ENCODE measurements at regions not wholly inside any gene's neighbourhood (a gene's known extent, or its start where the extent isn't known, plus 50 kb on each side); places are given as distances from the start of the nearest gene placed in this dataset.
A peak's percentile ranks its signal among the peaks of the same experiment; 100 is the strongest.
"Not testable (repeated sequence)": the region's sequence is repeated elsewhere in the genome, so short reads cannot be mapped to it uniquely, and the experiment has no call there.

DNA sequence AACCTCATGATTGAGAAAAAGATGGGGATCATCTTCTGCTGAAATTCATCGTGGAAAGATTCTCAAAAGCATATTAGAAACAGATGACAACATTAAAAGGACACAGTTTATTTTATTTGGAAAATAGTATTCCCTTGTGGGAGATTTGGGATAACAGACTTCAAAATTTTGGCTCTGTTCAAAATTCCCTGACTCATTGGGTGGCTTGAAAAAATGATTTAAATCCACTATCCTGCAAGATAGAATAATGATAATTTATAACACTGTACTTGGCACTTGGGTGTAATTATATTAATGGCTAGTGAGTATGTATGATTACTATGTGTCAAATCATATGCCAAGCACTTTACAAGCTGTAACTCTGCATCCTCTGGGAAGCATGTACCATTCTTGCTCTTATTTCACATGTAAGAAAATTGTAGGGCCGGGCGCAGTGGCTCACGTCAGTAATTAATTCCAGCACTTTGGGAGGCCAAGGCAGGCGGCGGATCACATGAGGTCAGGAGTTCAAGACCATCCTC lies 128.8 kb downstream of the LMNTD1 start:
- DNase-seq = no peak

DNA sequence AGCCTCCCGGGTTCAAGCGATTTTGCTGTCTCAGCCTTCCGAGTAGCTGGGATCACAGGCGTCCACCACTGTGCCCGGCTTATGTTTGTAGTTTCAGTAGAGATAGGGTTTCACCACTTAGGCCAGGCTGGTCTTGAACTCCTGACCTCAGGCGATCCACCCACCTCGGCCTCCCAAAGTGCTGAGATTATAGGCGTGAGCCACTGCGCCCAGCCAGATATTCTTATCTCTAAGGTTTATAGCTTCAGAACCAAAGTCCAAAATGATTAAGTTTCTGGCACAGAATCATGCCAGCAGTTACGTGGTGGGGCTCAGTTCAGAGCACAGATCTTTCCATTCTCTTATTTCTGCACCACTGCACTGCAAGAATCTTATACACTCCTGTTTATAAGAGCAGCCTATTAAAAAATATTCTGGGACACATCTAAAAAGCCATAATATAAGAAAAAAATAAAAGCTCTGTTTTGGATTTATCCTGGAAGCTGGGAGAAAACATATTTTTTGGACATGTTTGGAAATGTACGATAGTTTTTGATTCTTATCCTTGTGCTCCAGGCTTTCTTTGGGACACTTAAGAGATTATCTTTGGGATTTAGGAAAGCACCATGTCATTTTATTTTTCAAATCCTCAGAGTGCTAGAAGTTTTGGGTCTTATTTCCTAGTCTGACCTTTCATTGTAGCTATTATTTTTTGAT lies 129.6 kb downstream of the LMNTD1 start:
- no peak for DNase-seq

DNA sequence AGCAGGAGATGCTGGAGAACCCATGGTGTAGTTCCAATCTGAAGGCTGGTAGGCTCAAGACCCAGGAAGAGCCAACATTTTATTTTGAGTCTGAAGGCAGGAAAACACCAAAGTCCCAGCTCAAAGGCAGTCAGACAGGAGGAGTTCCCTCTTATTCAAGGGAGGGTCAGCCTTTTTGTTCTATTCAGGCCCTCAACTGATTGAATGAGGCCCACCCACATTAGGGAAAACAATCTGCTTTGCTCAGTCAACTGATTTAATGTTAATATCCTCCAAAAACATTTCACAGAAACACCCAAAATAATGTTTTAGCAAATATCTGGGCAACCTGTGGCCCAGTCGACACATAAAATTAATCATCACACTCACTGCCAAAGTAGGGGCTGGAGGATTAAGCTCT lies 130.8 kb downstream of the LMNTD1 start:
- DNase-seq = no peak

DNA sequence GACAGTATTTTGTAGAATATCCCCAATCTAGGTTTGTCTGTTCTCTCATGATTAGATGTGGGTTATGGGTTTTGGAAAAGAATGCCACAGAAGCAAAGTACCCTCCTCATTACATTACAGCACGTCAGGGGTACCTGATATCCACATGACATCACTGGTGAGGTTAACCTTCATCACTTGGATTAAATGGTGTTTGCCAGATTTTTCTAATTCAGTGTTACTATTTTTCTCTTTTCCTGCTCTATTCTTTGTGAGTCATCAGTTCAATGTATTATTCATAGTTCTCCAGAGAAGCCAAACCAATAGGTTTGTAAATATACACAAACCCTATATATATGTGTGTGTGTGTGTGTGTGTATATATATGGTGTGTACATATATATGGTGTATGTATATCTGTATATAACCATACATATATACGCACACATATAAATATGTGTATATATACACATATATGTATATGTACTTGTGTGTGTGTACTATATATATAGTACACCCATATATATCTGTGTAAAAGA lies 131.4 kb downstream of the LMNTD1 start:
- no peak for DNase-seq

DNA sequence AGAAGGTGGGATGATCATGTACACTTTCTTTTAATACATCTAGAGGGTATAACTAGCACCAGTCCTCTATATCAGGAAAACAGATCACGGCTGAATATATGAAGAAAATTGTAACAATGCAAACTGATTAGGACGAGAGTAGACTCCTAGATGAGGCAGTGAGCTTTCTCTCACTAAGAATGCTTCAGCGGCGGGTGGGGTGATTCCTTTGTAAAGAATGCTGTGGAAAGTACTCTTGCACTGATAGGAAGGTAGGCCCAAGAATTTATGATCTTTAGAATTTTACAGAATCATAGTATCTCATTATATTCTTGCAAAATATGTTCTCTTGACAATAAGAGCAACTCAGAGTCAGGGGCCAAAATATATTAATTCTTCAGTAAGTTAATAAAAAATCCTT lies 133.0 kb downstream of the LMNTD1 start:
- DNase-seq = no peak

DNA sequence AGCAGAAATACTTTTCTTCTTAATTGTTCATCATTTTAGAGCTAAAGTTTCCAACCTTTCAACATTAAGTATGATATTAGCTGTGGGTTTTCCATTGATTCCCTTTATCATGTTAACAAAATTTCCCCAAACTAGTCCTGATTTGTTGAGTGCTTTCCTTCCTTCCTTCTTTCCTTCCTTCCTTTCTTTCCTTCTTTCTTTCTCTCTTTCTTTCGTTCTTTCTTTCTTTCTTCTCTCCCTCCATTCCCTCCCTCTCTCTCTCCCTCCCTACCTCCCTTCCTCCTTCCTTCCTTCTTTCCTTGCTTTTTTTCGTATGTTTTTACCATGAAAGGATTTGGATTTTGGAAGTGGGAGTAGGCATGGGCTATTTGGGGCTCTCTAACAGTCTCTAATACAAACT lies 133.5 kb downstream of the LMNTD1 start:
- no peak for DNase-seq

DNA sequence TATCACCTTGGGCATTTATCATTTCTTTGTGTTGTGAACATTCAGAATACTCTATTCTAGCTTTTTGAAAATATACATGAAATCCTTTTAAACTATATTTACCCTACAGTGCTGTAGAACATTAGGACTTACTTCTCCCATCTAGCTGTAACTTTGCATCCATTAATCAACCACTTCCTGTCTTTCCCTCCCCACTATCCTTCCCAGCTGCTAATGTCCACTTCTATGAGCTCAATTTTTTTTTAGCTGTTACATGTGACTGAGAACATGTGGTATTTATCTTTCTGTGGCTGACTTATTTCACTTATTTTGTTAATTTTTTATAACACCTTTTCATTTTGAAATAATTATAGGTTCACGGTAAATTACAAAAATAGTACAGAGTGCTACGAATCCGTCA lies 136.0 kb downstream of the LMNTD1 start:
- no peak for DNase-seq

DNA sequence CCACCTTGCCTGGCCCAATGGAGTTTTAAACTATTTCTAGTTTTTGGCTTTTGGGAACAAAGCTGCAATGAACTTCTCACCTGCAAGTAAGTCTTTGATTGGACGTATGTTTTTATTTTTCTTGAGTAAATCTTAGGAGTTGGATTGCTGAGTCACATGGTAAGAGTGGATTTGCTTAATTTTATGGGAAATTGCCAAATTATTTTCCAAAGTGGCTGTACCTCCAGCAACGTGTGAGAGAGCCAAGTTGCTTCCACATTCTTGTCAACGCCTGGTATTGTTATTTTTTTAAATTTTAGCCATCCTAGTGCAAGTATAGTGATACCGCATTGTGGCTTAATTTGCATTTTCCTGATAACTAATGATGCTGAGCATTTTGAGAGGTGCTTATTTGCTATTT lies 136.6 kb downstream of the LMNTD1 start:
- DNase-seq = no peak

DNA sequence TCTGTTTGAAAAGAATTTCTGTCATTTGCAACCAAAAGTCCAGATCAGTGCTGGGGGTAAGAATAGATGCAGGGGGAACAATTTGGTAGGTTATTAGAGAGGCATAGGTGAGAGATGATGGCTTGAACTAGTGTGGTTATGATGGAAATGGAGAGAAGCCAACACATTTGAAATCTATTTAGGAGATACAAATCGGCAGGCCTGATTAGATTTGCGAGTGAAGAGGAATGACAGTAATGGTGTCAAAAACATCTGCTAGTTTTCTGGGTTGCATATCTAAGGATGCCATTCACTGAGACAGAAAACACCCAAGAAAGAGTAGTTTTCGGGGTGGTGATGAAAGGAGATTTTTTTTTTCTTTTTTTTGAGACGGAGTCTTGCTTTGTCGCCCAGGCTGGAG lies 138.1 kb downstream of the LMNTD1 start:
- no peak for DNase-seq

DNA sequence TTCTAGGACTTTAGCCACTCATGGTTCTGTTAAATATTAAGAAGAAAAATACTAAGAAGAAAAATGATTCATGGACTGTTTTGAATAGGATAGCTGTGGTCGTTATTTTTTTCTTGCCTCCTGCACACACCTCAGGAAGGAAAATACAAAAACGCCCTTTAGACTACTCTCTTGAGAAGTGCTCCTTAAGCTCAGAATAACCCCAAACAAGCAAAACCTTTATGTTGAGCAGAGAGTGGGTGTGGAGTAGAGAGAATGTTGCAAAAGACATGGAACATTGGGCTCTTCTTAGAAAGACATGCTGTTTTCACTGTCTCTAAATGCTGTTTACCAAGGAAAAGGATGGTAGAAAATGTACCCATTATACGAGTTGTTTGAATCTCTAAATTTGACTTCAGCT lies 140.3 kb downstream of the LMNTD1 start:
- DNase-seq = no peak

DNA sequence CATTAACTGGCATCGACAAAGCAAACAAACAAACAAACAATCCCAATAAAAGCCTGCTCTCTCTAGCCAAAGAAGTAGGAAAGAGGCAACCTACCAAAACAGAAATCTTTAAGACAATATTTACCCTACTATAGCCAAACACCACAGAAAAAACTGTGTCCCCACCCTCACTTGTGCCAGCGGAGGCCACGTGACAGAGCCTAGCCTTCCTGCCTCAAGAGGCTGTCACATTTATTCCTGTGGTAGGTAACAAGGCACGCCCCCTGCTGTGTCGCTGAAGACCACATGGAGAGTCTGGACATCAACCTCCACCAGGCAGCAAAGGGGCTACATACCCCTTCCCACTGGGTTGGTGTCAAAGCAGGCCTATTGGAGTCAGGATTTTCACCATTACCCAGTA lies 148.1 kb downstream of the LMNTD1 start:
- no peak for DNase-seq

DNA sequence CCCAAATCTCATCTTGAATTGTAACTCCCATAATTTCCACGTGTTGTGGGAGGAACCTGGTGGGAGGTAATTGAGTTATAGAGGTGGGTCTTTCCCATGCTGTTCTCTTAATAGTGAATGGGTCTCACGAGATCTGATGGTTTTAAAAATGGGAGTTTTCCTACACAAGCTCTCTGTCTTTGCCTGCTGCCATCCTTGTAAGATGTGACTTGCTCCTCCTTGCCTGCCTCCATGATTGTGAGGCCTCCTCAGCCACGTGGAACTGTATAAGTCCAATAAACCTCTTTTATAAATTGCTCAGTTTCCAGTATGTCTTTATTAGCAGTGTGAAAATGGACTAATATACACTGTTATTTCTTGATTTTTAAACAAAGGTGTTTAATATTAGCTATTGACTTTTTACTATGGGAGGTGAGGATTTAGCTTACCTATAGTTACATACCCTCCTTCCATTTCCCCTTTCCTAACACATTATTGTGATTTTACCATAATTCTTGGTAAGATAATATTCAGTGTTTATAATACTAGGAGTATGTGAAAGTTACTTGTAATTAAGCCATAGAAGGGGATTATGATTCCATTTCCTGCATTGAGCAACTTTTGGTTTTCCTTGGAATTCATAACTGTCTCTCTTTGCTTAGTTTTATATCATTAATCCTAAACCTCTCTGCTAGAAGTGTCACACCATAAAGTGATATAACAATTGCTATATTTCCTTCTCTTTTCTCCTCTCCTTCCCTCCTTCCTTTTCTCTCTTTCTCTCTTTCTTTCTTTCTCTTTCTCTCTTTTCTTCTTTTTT lies 151.0 kb upstream of the KRAS start:
- no peak for DNase-seq

DNA sequence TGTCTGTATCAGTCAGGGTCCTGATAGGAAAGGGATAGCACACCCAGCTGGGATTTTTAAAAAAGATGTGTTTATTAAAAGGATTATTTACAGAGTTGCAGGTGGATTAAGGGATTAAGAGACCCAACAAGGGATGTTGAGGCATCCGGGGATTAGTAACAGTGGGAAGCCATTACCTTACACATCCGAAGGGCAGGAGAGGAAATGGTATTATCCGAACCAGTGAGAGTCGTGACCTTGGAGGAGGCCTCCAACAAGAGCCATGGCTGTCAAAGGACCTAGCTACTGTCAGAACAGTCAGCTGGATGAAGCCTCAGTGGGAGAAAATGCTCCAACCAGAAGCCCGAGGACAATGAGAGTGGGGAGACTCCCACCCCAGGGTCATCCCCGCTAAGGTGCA lies 146.3 kb upstream of the KRAS start:
- no peak for DNase-seq

DNA sequence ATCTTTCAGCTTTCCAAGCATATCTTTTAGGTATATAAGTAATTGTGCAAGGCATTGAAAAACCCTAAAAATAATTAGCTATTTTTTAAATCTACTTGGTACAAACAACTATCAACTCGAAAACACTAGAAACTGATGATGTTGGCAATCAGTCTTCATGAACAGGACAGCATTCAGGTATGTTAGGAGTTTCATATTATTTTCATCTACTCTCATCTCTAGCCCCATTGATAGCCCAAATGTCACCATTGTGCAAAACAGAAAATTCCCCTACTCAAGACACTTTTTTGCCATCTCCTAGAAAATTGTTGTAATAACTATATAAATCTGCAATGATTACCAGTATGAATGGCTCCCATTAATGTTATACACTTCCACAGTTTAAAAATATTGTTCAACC lies 144.5 kb upstream of the KRAS start:
- no peak for DNase-seq

DNA sequence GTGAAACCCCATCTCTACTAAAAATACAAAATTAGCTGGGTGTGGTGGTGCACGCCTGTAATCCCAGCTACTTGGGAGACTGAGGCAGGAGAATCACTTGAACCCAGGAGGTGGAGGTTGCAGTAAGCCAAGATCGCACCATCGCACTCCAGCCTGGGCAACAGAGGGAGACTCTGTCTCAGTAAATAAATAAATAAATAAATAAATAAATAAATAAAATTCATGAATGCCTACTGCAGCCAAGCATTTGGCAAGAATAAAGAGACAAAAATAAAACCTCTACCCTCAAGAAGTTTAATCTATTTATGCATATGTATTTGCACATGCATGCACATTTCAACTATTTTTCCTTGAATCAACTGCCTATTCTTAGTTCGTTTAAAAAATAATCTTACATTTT lies 144.0 kb upstream of the KRAS start:
- DNase-seq = not testable (repeated sequence)

DNA sequence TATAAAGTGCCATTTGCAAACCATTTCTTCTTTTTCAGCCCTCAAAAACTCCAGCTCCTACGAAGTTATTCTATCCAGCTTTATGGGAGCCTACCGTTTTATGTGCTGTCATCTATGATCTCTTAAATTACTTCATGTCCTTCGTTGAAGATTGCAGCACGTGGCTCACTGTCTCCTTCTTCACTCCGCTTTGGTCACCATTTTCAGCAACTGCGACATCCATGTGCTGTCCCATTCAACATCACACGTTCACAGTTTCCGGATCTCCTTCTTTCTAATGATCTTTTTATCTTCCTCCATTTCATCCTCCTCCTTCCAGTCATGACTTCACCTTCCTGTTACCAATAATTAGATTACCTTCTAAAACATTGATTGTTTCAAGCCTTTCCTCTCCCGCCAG lies 143.3 kb upstream of the KRAS start:
- DNase-seq = no peak

DNA sequence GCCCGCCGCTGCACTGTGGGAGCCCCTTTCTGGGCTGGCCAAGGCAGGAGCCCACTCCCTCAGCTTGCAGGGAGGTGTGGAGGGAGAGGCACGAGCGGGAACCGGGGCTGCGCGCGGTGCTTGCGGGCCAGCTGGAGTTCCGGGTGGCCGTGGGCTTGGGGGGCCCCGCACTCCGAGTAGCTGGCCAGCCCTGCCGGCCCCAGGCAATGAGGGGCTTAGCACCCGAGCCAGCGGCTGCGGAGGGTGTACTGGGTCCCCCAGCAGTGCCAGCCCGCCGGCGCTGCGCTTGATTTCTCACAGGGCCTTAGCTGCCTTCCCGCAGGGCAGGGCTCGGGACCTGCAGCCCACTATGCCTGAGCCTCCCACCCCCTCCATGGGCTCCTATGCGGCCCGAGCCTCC lies 140.6 kb upstream of the KRAS start:
- not testable (repeated sequence) for DNase-seq

DNA sequence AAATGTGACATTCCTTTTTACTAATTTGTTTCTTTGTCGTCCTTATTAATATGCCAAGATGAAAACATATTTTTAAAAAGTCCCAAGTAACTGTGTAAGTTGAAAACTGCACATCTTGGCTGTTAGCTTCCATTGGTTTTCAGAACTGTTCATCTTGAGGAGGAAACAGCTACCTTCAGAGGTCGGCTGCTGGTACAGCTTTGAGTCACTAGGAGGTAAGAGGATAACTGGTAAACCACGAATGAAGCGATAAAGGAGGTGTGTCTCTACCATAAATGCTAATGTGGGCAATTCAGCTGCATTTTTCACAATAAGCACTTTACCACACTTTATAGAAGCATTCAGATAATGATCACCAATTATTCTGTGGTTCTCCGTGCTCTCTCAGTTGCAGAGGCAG lies 137.5 kb upstream of the KRAS start:
- no peak for DNase-seq

DNA sequence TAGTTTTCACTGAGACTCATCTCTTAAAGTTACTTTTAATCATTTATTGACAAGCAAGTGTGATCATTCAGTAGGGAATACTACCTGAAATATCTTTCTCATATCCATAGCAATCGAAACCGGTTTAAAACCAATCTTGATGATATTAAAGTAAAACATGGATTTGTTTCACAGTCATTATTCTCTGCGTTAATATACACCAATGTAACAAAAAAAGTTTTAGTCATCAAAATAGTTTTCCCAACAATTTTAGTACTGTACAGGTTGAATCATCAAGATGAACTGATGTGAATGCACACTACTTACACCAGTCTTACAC lies 137.0 kb upstream of the KRAS start:
- DNase-seq = no peak

DNA sequence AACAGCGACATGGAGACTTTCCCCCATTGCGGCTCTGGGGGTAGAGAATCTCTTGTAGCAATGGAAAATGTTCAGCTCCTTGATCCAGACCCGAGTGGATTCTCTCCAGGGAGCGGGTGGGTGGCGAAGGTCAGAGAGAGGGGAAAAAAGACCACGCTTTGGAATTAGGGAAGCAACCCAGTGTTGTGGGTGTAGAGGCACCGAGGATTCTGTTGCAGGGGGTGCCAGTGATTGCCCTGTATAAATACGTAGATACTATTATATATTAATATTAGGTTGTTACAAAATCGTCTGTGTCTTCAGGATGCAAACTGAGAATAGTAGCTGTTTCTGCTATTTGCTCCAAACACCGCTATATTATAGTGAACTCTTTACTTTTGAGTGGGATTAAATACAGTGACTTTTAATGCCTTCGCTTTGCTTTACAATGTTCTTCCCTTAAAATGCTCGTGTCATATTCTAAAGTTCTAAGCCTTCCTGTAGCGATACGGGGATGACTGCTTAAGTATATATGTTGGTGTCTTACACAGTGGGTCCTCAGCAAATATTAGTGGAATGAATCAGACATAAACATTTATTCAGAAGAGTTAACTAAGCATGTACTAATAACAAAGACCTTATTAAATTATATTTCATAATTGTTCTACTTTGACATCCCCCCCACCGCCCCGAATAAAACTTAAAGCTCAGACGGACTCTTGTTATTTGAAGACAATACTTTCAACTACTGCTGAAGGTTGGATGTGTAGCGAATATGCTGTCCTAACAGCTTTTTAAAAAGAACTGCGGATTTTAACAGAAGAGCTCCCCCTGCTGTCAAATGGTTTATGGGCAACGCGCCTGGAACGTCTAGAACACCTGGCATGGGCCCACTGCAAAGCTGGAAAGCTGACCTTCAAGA lies 136.4 kb upstream of the KRAS start:
- peak; percentile 73 for DNase-seq

DNA sequence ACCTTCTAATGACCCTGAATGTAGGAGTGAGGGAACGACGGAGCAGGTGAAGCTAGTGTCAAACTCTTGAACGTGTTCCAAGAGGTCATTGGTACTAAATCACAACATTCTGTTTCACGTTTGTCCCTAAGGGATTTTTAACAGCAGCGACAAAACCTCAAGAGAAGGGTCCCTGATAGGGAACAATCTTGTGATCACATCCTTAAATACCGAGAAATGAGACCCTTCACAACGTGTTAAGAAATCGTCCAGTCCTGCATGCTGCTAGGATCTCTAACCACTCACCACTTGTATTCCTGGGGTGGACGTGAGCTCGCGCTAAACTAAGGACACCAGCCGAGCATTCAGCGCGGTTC lies 134.1 kb upstream of the KRAS start:
- no peak for DNase-seq

DNA sequence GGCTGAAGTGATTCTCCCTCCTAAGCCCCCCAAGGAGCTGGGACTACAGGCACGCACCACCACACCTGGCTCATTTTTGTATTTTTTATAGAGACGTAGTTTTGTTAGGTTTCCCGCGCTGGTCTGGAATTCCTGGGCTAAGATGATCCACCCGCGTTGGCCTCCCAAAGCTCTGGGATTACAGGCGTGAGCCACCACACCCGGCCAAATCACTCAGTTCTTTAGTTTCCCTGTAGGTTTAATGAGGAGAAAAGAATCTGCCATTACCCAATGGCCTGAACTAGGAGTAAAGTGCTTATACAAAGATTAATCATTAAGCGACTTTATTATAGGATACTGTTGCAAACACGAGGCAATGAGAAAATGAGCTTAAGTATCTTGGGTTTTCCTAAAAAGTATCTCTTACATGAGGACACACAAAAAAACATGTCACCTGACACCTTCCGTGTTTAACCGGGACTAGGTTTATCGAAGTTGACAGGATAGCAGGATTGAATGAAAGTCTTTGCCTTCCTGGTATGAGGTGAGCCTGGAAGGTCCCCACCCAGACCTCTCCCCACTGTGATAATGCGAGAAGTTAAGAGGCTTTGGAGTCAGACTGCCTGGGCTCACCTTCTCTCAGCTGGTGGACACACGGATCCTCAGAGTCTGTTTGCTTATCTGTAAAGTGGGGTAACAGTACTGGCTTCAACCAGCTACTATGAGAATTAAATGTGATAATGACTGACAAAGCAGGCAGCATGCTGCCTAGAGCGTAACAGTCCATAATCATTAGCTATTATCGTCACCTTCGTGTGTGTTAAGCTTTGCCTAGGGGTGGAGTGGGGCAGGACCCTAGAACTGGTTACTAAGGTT lies 133.5 kb upstream of the KRAS start:
- no peak for DNase-seq
